GM18505 (cell line): ENCODE measurements at regions not wholly inside any gene's neighbourhood (a gene's known extent, or its start where the extent isn't known, plus 50 kb on each side); places are given as distances from the start of the nearest gene placed in this dataset.

ENCODE experiments used
- ATAC-seq: cut with Tn5 transposase; IDR thresholded peaks from one replicate; pipeline ENCODE4 v1.9.1; 2021; ENCODE audit not compliant: unreplicated experiment
- POLR2A ChIP-seq: IDR thresholded peaks from 4 replicates; pipeline ENCODE4 v1.6.1; 2011; ENCODE audit warnings: borderline replicate concordance; ENCODE audit not compliant: insufficient read depth, insufficient read length; ENCODE audit errors: extremely low read depth

DNA sequence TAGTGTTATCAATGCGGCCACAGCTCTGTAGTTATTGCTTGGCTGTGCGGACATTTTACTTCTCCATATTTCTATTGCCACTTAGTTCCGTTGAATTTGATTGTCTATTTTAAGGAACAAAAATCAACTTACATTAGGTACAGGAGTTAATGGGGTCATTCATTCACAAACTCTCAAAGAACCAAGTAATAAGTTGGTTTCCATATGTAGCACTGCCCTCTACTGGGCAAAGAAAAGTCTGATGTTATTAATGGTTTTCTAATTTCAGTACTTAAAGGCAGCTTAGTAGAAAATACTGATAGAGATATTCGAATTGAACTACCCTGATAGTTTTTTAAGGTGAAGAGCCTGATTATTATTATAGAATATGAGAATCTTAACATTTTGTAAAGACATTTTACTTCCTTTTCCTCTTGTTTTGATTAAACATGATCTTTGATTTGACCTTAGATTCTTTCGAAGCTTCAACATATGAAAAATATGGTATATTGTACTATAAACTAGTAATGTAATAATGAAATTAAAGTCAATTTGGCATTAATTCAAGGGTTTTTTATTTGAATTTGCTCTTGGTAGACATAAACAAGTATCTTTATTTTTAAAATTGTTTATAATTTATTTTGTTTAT is 119.5 kb upstream of the CTNND2 start:
- TF ChIP-seq POLR2A: no peak
- no peak for ATAC-seq

- no peak for TF ChIP-seq POLR2A
- no peak for ATAC-seq
These were observed 118.2 kb upstream of the CTNND2 start for GRCh38 chr5:12022444-12022843.

- TF ChIP-seq POLR2A: no peak
- ATAC-seq: no peak
These were observed 115.1 kb upstream of the CTNND2 start for GRCh38 chr5:12019306-12019705.

GRCh38 chr5:12017007-12017406 is 112.8 kb upstream of the CTNND2 start:
- no peak for ATAC-seq
- TF ChIP-seq POLR2A: no peak

DNA sequence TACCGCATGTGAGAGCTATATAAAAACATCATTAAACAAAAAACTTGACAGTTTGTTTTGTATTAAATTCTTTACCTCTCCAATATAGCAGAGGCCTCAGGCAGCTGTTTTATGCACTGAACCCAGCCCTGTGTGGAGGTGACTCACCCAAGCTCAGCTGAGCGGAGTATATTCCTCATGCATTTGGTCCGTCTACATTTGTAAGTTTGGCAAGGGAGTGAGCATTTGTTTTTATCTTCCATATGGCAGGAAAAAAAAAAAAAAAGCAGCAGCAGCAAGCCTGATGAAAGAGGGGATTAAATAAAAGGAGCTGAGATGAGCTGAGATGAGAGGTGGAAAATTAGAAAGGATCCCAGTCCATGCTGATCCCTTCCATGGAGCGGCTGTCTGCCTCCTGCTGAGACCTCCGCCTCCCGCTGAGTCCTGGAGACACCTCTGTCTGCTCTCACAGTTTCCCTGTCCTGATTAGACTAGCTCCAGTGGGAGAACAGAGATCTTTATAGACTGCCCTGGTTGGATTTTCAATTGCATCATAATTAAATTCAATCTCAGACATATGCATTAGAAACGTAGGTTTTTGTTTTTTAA is 112.0 kb upstream of the CTNND2 start:
- TF ChIP-seq POLR2A: no peak
- ATAC-seq: no peak

GRCh38 chr5:12013351-12013750 is 109.1 kb upstream of the CTNND2 start:
- no peak for ATAC-seq
- no peak for TF ChIP-seq POLR2A

- TF ChIP-seq POLR2A: no peak
- no peak for ATAC-seq
These were observed 99.4 kb upstream of the CTNND2 start for GRCh38 chr5:12003680-12004079.

GRCh38 chr5:11998397-11998796 is 94.2 kb upstream of the CTNND2 start:
- no peak for TF ChIP-seq POLR2A
- no peak for ATAC-seq

- no peak for ATAC-seq
- no peak for TF ChIP-seq POLR2A
These were observed 93.7 kb upstream of the CTNND2 start for GRCh38 chr5:11997942-11998341.

DNA sequence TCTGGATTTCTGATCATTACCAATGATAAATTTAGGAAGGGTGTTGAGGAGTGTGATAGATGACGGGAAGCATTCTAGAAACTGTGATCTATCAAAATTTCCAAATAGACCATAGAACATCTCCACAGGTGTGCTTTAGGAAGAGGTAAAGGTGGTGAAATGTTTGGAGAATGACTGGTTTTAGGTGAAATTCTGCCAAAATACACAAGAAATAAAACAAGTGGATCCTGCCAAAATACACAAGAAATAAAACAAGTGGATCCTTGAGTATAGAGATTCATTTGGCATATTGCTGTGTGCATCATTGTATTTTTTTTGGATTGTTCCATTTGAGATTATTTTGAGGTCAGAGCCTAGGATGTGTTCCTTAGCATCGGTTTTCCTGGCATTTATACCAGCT is 88.3 kb upstream of the CTNND2 start:
- ATAC-seq: no peak
- TF ChIP-seq POLR2A: no peak

DNA sequence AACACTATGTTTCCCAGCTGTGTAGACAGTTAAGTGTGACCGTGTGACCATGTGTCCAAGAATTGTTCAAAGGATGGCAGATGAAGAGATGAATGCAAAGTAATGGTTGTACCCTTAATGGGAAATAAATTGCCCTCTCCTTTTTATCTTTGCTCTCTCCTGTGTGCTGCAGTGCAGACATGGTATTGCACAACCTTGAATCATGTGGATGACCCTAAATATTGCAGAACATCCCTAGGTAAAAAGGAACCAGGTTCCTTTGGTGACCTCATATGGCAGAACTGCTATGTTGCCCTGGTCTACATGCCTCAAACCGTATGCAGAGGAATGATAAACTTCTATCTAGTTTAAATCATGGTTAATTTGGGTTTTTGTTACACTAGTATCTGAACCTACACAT is 81.7 kb upstream of the CTNND2 start:
- ATAC-seq: no peak
- TF ChIP-seq POLR2A: no peak

DNA sequence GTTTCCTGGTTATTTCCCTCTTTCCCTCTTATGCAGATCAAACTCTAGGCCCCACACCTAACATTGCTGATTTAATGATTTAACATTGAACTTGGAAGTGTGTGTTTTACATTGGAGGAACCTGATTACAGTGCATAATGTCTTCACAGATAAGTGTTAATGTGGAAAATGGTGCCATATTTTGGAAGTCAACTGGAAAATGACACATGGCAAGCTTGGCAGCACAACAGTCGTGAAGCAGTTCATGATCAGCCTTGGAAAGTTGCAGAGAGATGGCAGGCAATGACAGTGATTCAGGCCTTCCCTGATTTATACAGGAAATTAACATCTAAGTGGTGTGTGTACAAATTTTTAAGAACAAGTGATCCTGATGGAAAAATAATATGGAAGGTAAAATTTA is 80.0 kb upstream of the CTNND2 start:
- TF ChIP-seq POLR2A: no peak
- no peak for ATAC-seq

DNA sequence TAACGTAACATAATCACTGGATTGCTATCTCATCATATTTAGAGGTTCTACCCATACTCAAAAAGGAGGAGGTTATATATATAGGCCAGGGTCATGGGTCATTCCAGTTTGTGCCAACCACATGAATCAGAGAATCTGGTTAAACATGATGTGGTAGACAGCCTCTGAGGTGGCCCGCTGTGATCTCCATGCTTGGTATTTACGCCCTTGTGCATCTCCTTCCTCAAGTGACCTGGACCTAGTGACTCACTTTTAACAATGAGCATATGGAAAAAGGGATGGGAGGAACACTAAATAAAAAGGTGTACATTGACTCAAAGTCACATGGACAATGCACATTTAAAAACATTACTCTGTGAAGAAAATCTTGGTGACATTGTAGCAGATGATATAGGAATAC is 77.7 kb upstream of the CTNND2 start:
- ATAC-seq: no peak
- TF ChIP-seq POLR2A: no peak

- TF ChIP-seq POLR2A: no peak
- no peak for ATAC-seq
These were observed 73.7 kb upstream of the CTNND2 start for GRCh38 chr5:11977904-11978303.

DNA sequence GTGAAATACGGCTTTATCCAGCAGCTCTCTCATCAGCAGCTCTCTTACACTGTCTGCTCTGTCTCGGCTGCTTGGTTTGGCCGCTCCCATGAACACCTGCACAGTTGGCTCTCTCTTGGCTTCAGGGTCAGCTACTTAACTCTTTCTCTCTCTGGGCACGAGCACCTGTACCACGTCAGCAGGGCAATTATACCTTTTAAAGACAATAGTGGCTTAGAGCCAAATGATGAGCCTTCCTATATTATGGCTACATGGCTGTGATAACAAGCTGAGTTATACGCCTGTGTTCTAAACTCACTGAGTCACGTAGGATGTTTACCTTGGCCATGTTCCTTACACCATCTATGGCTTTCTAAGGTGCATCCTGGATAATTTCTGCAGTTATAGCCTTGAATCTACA is 69.2 kb upstream of the CTNND2 start:
- ATAC-seq: no peak

GRCh38 chr5:11963227-11963626 is 59.0 kb upstream of the CTNND2 start:
- TF ChIP-seq POLR2A: no peak
- no peak for ATAC-seq

More for the DNA sequence above, 69.2 kb upstream of the CTNND2 start:
- TF ChIP-seq POLR2A: no peak

- no peak for ATAC-seq
- TF ChIP-seq POLR2A: no peak
These were observed 57.9 kb upstream of the CTNND2 start for GRCh38 chr5:11962122-11962521.
